ENCODE measurements at regions not wholly inside any gene's neighbourhood (a gene's known extent, or its start where the extent isn't known, plus 50 kb on each side); places are given as distances from the start of the nearest gene placed in this dataset.

GRCh38 chr10:131732631-131733127 lies 168.1 kb upstream of the PPP2R2D start:
- Mint-ChIP-seq H3K27ac (ENCODE audit: low read depth) (no peak overlapping the region), H3K4me3 (no peak overlapping the region), H3K4me1 (no peaks in the 10 kb centered on the region), H3K27me3 (peaks cover 12% of the 10 kb centered on the region), H3K9me3 (no peaks in the 10 kb centered on the region), H3K36me3 (ENCODE audit: insufficient read depth) (no peaks in the 10 kb centered on the region)
- no peak for DNase-seq (ENCODE audit: low spot score in 2 of 2)
- no peak for ATAC-seq (replicated peaks; ENCODE audit: extremely low read depth, poor library complexity, severe bottlenecking)

- Mint-ChIP-seq H3K4me3 (no peak overlapping the region), H3K4me1 (no peaks in the 10 kb centered on the region), H3K36me3 (ENCODE audit: insufficient read depth) (no peaks in the 10 kb centered on the region), H3K27me3 (peaks cover 12% of the 10 kb centered on the region), H3K9me3 (no peaks in the 10 kb centered on the region), H3K27ac (ENCODE audit: low read depth) (no peak overlapping the region)
- ATAC-seq (replicated peaks; ENCODE audit: extremely low read depth, poor library complexity, severe bottlenecking), result no peak
- DNase-seq (ENCODE audit: low spot score in 2 of 2), result no peak
Observed at GRCh38 chr10:131733596-131733995, 167.2 kb upstream of the PPP2R2D start.

- Mint-ChIP-seq H3K36me3 (ENCODE audit: insufficient read depth) (no peaks in the 10 kb centered on the region), H3K4me1 (no peaks in the 10 kb centered on the region), H3K9me3 (peaks cover 11% of the 10 kb centered on the region), H3K27me3 (no peaks in the 10 kb centered on the region), H3K4me3 (no peak overlapping the region), H3K27ac (ENCODE audit: low read depth) (no peak overlapping the region)
- ATAC-seq (replicated peaks; ENCODE audit: extremely low read depth, poor library complexity, severe bottlenecking) (no peak), DNase-seq (ENCODE audit: low spot score in 2 of 2) (no peak)
Observed at GRCh38 chr10:131735577-131735976, 165.2 kb upstream of the PPP2R2D start.

GRCh38 chr10:131736321-131736980 lies 164.4 kb upstream of the PPP2R2D start:
- Mint-ChIP-seq H3K4me1 (no peaks in the 10 kb centered on the region), H3K27ac (ENCODE audit: low read depth) (no peak overlapping the region), H3K4me3 (no peak overlapping the region), H3K9me3 (peaks cover 11% of the 10 kb centered on the region), H3K27me3 (no peaks in the 10 kb centered on the region), H3K36me3 (ENCODE audit: insufficient read depth) (no peaks in the 10 kb centered on the region)
- ATAC-seq (replicated peaks; ENCODE audit: extremely low read depth, poor library complexity, severe bottlenecking), result no peak
- peak in 1 of 2 donors; percentile 6 for DNase-seq (ENCODE audit: low spot score in 2 of 2)

GRCh38 chr10:131737543-131738395 lies 163.0 kb upstream of the PPP2R2D start:
- H3K9me3 Mint-ChIP-seq, result peaks cover 11% of the 10 kb centered on the region
- no peaks in the 10 kb centered on the region for H3K4me1 Mint-ChIP-seq
- no peaks in the 10 kb centered on the region for H3K27me3 Mint-ChIP-seq
- no peak overlapping the region for H3K4me3 Mint-ChIP-seq
- no peak for DNase-seq (ENCODE audit: low spot score in 2 of 2)
- H3K27ac Mint-ChIP-seq (ENCODE audit: low read depth), result no peak overlapping the region
- H3K36me3 Mint-ChIP-seq (ENCODE audit: insufficient read depth), result no peaks in the 10 kb centered on the region
- ATAC-seq (replicated peaks; ENCODE audit: extremely low read depth, poor library complexity, severe bottlenecking), result no peak

GRCh38 chr10:131738396-131738735 lies 162.4 kb upstream of the PPP2R2D start:
- no peak for DNase-seq (ENCODE audit: low spot score in 2 of 2)
- no peak for ATAC-seq (replicated peaks; ENCODE audit: extremely low read depth, poor library complexity, severe bottlenecking)
- H3K4me3 Mint-ChIP-seq, result no peak overlapping the region
- H3K4me1 Mint-ChIP-seq, result no peaks in the 10 kb centered on the region
- H3K36me3 Mint-ChIP-seq (ENCODE audit: insufficient read depth), result no peaks in the 10 kb centered on the region
- no peak overlapping the region for H3K27ac Mint-ChIP-seq (ENCODE audit: low read depth)
- peaks cover 11% of the 10 kb centered on the region for H3K9me3 Mint-ChIP-seq
- H3K27me3 Mint-ChIP-seq, result no peaks in the 10 kb centered on the region

- H3K27me3 Mint-ChIP-seq, result peaks cover 7% of the 10 kb centered on the region
- no peak for ATAC-seq (replicated peaks; ENCODE audit: extremely low read depth, poor library complexity, severe bottlenecking)
- no peak for DNase-seq (ENCODE audit: low spot score in 2 of 2)
- no peak overlapping the region for H3K27ac Mint-ChIP-seq (ENCODE audit: low read depth)
- peaks cover 11% of the 10 kb centered on the region for H3K9me3 Mint-ChIP-seq
- H3K36me3 Mint-ChIP-seq (ENCODE audit: insufficient read depth), result no peaks in the 10 kb centered on the region
- H3K4me1 Mint-ChIP-seq, result peaks cover 4% of the 10 kb centered on the region
- H3K4me3 Mint-ChIP-seq, result no peak overlapping the region
Observed at GRCh38 chr10:131739206-131739605, 161.6 kb upstream of the PPP2R2D start.

- Mint-ChIP-seq H3K27ac (ENCODE audit: low read depth) (no peak overlapping the region), H3K36me3 (ENCODE audit: insufficient read depth) (no peaks in the 10 kb centered on the region), H3K4me1 (peaks cover 6% of the 10 kb centered on the region), H3K4me3 (no peak overlapping the region), H3K9me3 (peaks cover 11% of the 10 kb centered on the region), H3K27me3 (peaks cover 20% of the 10 kb centered on the region)
- ATAC-seq (replicated peaks; ENCODE audit: extremely low read depth, poor library complexity, severe bottlenecking) (no peak), DNase-seq (ENCODE audit: low spot score in 2 of 2) (no peak)
Observed at GRCh38 chr10:131742500-131742951, 158.3 kb upstream of the PPP2R2D start.

- Mint-ChIP-seq H3K4me1 (peaks cover 6% of the 10 kb centered on the region), H3K27ac (ENCODE audit: low read depth) (no peak overlapping the region), H3K36me3 (ENCODE audit: insufficient read depth) (no peaks in the 10 kb centered on the region), H3K4me3 (no peak overlapping the region), H3K27me3 (peaks cover 24% of the 10 kb centered on the region), H3K9me3 (peaks cover 11% of the 10 kb centered on the region)
- no peak for DNase-seq (ENCODE audit: low spot score in 2 of 2)
- no peak for ATAC-seq (replicated peaks; ENCODE audit: extremely low read depth, poor library complexity, severe bottlenecking)
Observed at GRCh38 chr10:131743190-131744151, 157.3 kb upstream of the PPP2R2D start.

- DNase-seq (ENCODE audit: low spot score in 2 of 2) (no peak), ATAC-seq (replicated peaks; ENCODE audit: extremely low read depth, poor library complexity, severe bottlenecking) (no peak)
- no peaks in the 10 kb centered on the region for H3K36me3 Mint-ChIP-seq (ENCODE audit: insufficient read depth)
- H3K4me3 Mint-ChIP-seq, result no peak overlapping the region
- H3K27ac Mint-ChIP-seq (ENCODE audit: low read depth), result no peak overlapping the region
- peaks cover 6% of the 10 kb centered on the region for H3K4me1 Mint-ChIP-seq
- peaks cover 9% of the 10 kb centered on the region for H3K9me3 Mint-ChIP-seq
- H3K27me3 Mint-ChIP-seq, result peaks cover 30% of the 10 kb centered on the region
Observed at GRCh38 chr10:131744346-131744745, 156.5 kb upstream of the PPP2R2D start.

- Mint-ChIP-seq H3K4me3 (no peak overlapping the region), H3K27ac (ENCODE audit: low read depth) (no peak overlapping the region), H3K36me3 (ENCODE audit: insufficient read depth) (no peaks in the 10 kb centered on the region), H3K4me1 (peaks cover 6% of the 10 kb centered on the region), H3K27me3 (peaks cover 30% of the 10 kb centered on the region), H3K9me3 (no peaks in the 10 kb centered on the region)
- ATAC-seq (replicated peaks; ENCODE audit: extremely low read depth, poor library complexity, severe bottlenecking), result no peak
- no peak for DNase-seq (ENCODE audit: low spot score in 2 of 2)
Observed at GRCh38 chr10:131745591-131745990, 155.2 kb upstream of the PPP2R2D start.

- no peak overlapping the region for H3K4me3 Mint-ChIP-seq
- H3K27ac Mint-ChIP-seq (ENCODE audit: low read depth), result no peak overlapping the region
Observed at GRCh38 chr10:131746241-131746711, 154.5 kb upstream of the PPP2R2D start.

More at GRCh38 chr10:131746241-131746711, 154.5 kb upstream of the PPP2R2D start:
- Mint-ChIP-seq H3K9me3 (no peaks in the 10 kb centered on the region), H3K4me1 (peaks cover 6% of the 10 kb centered on the region), H3K36me3 (ENCODE audit: insufficient read depth) (no peaks in the 10 kb centered on the region), H3K27me3 (peaks cover 37% of the 10 kb centered on the region)
- DNase-seq (ENCODE audit: low spot score in 2 of 2) (no peak), ATAC-seq (replicated peaks; ENCODE audit: extremely low read depth, poor library complexity, severe bottlenecking) (no peak)
